H9 (cell line): ENCODE measurements at regions not wholly inside any gene's neighbourhood (a gene's known extent, or its start where the extent isn't known, plus 50 kb on each side); places are given as distances from the start of the nearest gene placed in this dataset.

Source experiments
- DNase-seq: peaks from one replicate; pipeline ENCODE4 v3.0.0-alpha.2; 2017
- H2AFZ ChIP-seq: one replicate; pipeline ENCODE4 v1.6.1; 2013; ENCODE audit warnings: mild to moderate bottlenecking, low read length, control low read depth, moderate library complexity
- H2AK5ac ChIP-seq: 2 replicates; pipeline ENCODE4 v1.6.1; 2013; ENCODE audit warnings: low read length, control low read depth, mixed read lengths; ENCODE audit not compliant: insufficient read length
- H2BK120ac ChIP-seq: one replicate; pipeline ENCODE4 v1.6.1; 2013; ENCODE audit warnings: low read depth, mild to moderate bottlenecking, low read length, control low read depth, inconsistent platforms; ENCODE audit not compliant: poor library complexity, severe bottlenecking
- H2BK12ac ChIP-seq: 2 replicates; pipeline ENCODE4 v1.6.1; 2013; ENCODE audit warnings: low read length, control low read depth, mixed read lengths, low read depth; ENCODE audit not compliant: insufficient read length
- H2BK15ac ChIP-seq: 2 replicates; pipeline ENCODE4 v1.6.1; 2013; ENCODE audit warnings: low read depth, low read length, control low read depth
- H2BK20ac ChIP-seq: one replicate; pipeline ENCODE4 v1.6.1; 2013; ENCODE audit warnings: low read depth, mild to moderate bottlenecking, low read length, control low read depth, inconsistent platforms; ENCODE audit not compliant: poor library complexity, severe bottlenecking
- H2BK5ac ChIP-seq: 2 replicates; pipeline ENCODE4 v1.6.1; 2013; ENCODE audit warnings: low read length, control low read depth, mixed read lengths; ENCODE audit not compliant: insufficient read length
- H3K14ac ChIP-seq: 2 replicates; pipeline ENCODE4 v1.6.1; 2013; ENCODE audit warnings: low read length, control low read depth; ENCODE audit not compliant: insufficient read depth
- H3K18ac ChIP-seq: 2 replicates; pipeline ENCODE4 v1.6.1; 2013; ENCODE audit warnings: low read depth, mild to moderate bottlenecking, mixed read lengths, low read length, control low read depth; ENCODE audit not compliant: insufficient read length
- H3K23ac ChIP-seq: 2 replicates; pipeline ENCODE4 v1.6.1; 2013; ENCODE audit warnings: low read length, control low read depth, mixed read lengths, low read depth; ENCODE audit not compliant: insufficient read length
- H3K23me2 ChIP-seq: 2 replicates; pipeline ENCODE4 v1.6.1; 2013; ENCODE audit warnings: low read depth, mild to moderate bottlenecking, mixed read lengths, low read length, control low read depth; ENCODE audit not compliant: insufficient read length, poor library complexity, severe bottlenecking
- H3K27ac ChIP-seq: 2 replicates; pipeline ENCODE4 v1.5.1; 2013; ENCODE audit warnings: low read length, control low read depth, mixed read lengths, low read depth; ENCODE audit not compliant: insufficient read length
- H3K27me3 ChIP-seq: 2 replicates; pipeline ENCODE4 v1.6.1; 2013; ENCODE audit warnings: low read length, control low read depth, inconsistent platforms; ENCODE audit not compliant: insufficient read depth
- H3K4ac ChIP-seq: 2 replicates; pipeline ENCODE4 v1.6.1; 2013; ENCODE audit warnings: low read depth, mild to moderate bottlenecking, control low read depth, inconsistent platforms, low read length, moderate library complexity
- H3K4me1 ChIP-seq: 2 replicates; pipeline ENCODE4 v1.6.1; 2013; ENCODE audit warnings: low read length, control low read depth, inconsistent platforms; ENCODE audit not compliant: insufficient read depth
- H3K4me2 ChIP-seq: 2 replicates; pipeline ENCODE4 v1.6.1; 2013; ENCODE audit warnings: low read length, control low read depth, mixed read lengths; ENCODE audit not compliant: insufficient read length, insufficient read depth
- H3K56ac ChIP-seq: 2 replicates; pipeline ENCODE4 v1.6.1; 2013; ENCODE audit warnings: low read depth, mild to moderate bottlenecking, mixed read lengths, low read length, control low read depth; ENCODE audit not compliant: insufficient read length
- H3K79me1 ChIP-seq: 2 replicates; pipeline ENCODE4 v1.6.1; 2013; ENCODE audit warnings: low read depth, mild to moderate bottlenecking, moderate library complexity, low read length, control low read depth, inconsistent platforms; ENCODE audit not compliant: insufficient read depth, poor library complexity, severe bottlenecking
- H3K79me2 ChIP-seq: 2 replicates; pipeline ENCODE4 v1.6.1; 2013; ENCODE audit warnings: low read length, control low read depth, inconsistent platforms; ENCODE audit not compliant: insufficient read depth
- H3K9ac ChIP-seq: 2 replicates; pipeline ENCODE4 v1.6.1; 2013; ENCODE audit warnings: low read length, control low read depth, mixed read lengths; ENCODE audit not compliant: insufficient read length; ENCODE audit errors: extremely low read depth
- H3K9me3 ChIP-seq: one replicate; pipeline ENCODE4 v1.6.1; 2013; ENCODE audit warnings: low read depth, low read length, inconsistent platforms; ENCODE audit not compliant: control insufficient read depth
- H3T11ph ChIP-seq: one replicate; pipeline ENCODE4 v1.6.1; 2013; ENCODE audit warnings: mild to moderate bottlenecking, low read length, control low read depth, inconsistent platforms
- H4K20me1 ChIP-seq: one replicate; pipeline ENCODE4 v1.6.1; 2013; ENCODE audit not compliant: control insufficient read depth, insufficient read length, insufficient read depth
- H4K5ac ChIP-seq: 2 replicates; pipeline ENCODE4 v1.6.1; 2013; ENCODE audit warnings: low read depth, mild to moderate bottlenecking, mixed read lengths, low read length, control low read depth; ENCODE audit not compliant: insufficient read length
- H4K8ac ChIP-seq: replicated peaks from 2 replicates; pipeline ENCODE4 v1.6.1; 2013; ENCODE audit warnings: low read length, control low read depth, mixed read lengths, low read depth; ENCODE audit not compliant: insufficient read length
- H4K91ac ChIP-seq: 2 replicates; pipeline ENCODE4 v1.6.1; 2013; ENCODE audit warnings: low read depth, mild to moderate bottlenecking, moderate library complexity, mixed read lengths, low read length, control low read depth; ENCODE audit not compliant: insufficient read length
- H3K27ac Mint-ChIP-seq, 3 experiments: 2 replicates in 2 of 3; 3 replicates in 1 of 3; pipeline ENCODE4 v1.8.0; 2020 to 2021; ENCODE audit warnings: mixed read lengths in 3 of 3, mild to moderate bottlenecking in 1 of 3, moderate library complexity in 1 of 3
- H3K27me3 Mint-ChIP-seq: 2 replicates; pipeline ENCODE4 v1.8.0; 2021; ENCODE audit warnings: low read depth, mild to moderate bottlenecking, moderate library complexity, mixed read lengths
- H3K36me3 Mint-ChIP-seq, 3 experiments: 2 replicates in 2 of 3; 3 replicates in 1 of 3; pipeline ENCODE4 v1.8.0; 2020 to 2021; ENCODE audit warnings: low read depth in 3 of 3, mixed read lengths in 3 of 3; ENCODE audit not compliant: insufficient read depth in 1 of 3
- H3K4me1 Mint-ChIP-seq, 2 experiments: 2 replicates each; pipeline ENCODE4 v1.8.0; 2020; ENCODE audit warnings: mixed read lengths in 2 of 2
- H3K4me3 Mint-ChIP-seq, 2 experiments: 2 replicates in 1 of 2; 3 replicates in 1 of 2; pipeline ENCODE4 v1.8.0; 2020 to 2021; ENCODE audit warnings: mild to moderate bottlenecking in 2 of 2, mixed read lengths in 2 of 2, moderate library complexity in 1 of 2
- H3K9me3 Mint-ChIP-seq, 2 experiments: 2 replicates in 1 of 2; 3 replicates in 1 of 2; pipeline ENCODE4 v1.8.0; 2020; ENCODE audit warnings: mild to moderate bottlenecking in 2 of 2, mixed read lengths in 2 of 2, moderate library complexity in 1 of 2
- WGBS: extraction: QIAGEN DNeasy Blood & Tissue Kit; methylation state at CpG from one replicate; pipeline ENCODE4 v1.1.7; 2013; ENCODE audit warnings: missing lambda C conversion rate, low lambda C conversion rate, mixed read lengths; ENCODE audit not compliant: insufficient read length; ENCODE audit errors: extremely low coverage; 5-methylcytosine and 5-hydroxymethylcytosine counted together
- TF ChIP-seq, protein P1 (sequence below): fragments of 200-600 bp; sonication (generic); conservative IDR thresholded peaks from 3 replicates; pipeline ENCODE4 v1.8.0; 2021; ENCODE audit warnings: antibody characterized with exemption, mild to moderate bottlenecking

DNA sequence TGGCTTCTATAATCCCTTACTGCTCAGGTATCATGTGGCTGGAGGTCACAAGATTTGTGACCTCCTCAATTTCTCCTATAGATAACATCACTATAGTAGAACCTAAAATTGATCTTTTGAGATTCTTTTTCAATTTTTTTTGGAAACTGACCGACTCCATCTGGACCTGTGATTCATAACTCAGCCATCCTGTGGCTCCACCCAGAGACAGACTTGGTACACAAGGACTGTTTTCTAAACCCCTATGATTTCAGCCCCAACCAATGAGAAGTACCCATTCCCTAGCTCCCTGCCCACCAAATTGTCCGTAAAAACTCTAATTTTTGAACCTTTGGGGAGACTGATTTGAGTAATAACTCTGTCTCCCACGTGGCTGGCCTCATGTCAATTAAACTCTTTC, 148.9 kb downstream of the SYT10 start:
- Histone ChIP-seq H3K18ac (no peak overlapping the region), H2BK5ac (no peak overlapping the region), H3T11ph (no peak overlapping the region), H4K91ac (no peak overlapping the region), H3K23me2 (no peaks in the 10 kb centered on the region), H3K4me1 (no peaks in the 10 kb centered on the region), H3K9me3 (no peaks in the 10 kb centered on the region), H3K56ac (no peak overlapping the region), H3K9ac (no peak overlapping the region), H3K27me3 (no peaks in the 10 kb centered on the region), H3K4ac (no peak overlapping the region), H3K79me1 (no peaks in the 10 kb centered on the region), H2BK20ac (no peak overlapping the region), H4K5ac (no peak overlapping the region), H4K8ac (no peak overlapping the region), H2AFZ (no peak overlapping the region), H3K79me2 (no peaks in the 10 kb centered on the region), H3K23ac (no peak overlapping the region), H3K4me2 (no peak overlapping the region), H3K14ac (no peak overlapping the region), H2BK15ac (no peak overlapping the region), H2AK5ac (no peak overlapping the region), H3K27ac (no peak overlapping the region), H2BK12ac (no peak overlapping the region), H2BK120ac (no peak overlapping the region), H4K20me1 (no peaks in the 10 kb centered on the region)
- no peaks in the 10 kb centered on the region for H3K36me3 Mint-ChIP-seq
- TF ChIP-seq, protein P1, sequence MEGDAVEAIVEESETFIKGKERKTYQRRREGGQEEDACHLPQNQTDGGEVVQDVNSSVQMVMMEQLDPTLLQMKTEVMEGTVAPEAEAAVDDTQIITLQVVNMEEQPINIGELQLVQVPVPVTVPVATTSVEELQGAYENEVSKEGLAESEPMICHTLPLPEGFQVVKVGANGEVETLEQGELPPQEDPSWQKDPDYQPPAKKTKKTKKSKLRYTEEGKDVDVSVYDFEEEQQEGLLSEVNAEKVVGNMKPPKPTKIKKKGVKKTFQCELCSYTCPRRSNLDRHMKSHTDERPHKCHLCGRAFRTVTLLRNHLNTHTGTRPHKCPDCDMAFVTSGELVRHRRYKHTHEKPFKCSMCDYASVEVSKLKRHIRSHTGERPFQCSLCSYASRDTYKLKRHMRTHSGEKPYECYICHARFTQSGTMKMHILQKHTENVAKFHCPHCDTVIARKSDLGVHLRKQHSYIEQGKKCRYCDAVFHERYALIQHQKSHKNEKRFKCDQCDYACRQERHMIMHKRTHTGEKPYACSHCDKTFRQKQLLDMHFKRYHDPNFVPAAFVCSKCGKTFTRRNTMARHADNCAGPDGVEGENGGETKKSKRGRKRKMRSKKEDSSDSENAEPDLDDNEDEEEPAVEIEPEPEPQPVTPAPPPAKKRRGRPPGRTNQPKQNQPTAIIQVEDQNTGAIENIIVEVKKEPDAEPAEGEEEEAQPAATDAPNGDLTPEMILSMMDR: no peak
- DNase-seq: no peak
- no peak overlapping the region for H3K4me3 Mint-ChIP-seq
- no CpG with 5 or more reads among the region's 3 CpGs for WGBS
- H3K27me3 Mint-ChIP-seq: no peaks in the 10 kb centered on the region
- H3K4me1 Mint-ChIP-seq: no peaks in the 10 kb centered on the region
- no peak overlapping the region for H3K27ac Mint-ChIP-seq
- peaks cover 0 to 2% of the 10 kb centered on the region in 2 experiments; a peak in 2 of 5 replicates for H3K9me3 Mint-ChIP-seq
